GM12874 (cell line): ENCODE measurements at regions not wholly inside any gene's neighbourhood (a gene's known extent, or its start where the extent isn't known, plus 50 kb on each side); places are given as distances from the start of the nearest gene placed in this dataset.

Experiments
- CTCF ChIP-seq: IDR thresholded peaks from 2 replicates; pipeline ENCODE4 v1.5.1; 2011; ENCODE audit warnings: low read depth, mild to moderate bottlenecking, control low read depth, low read length, moderate library complexity; ENCODE audit not compliant: insufficient read depth

- TF ChIP-seq CTCF = no peak
These were observed 163.4 kb upstream of the HMGA2 start for GRCh38 chr12:65660836-65661235.

GRCh38 chr12:65662590-65662989 lies 161.7 kb upstream of the HMGA2 start:
- TF ChIP-seq CTCF = no peak

- TF ChIP-seq CTCF = no peak
These were observed 161.2 kb upstream of the HMGA2 start for GRCh38 chr12:65663097-65663496.

GRCh38 chr12:65663648-65664047 lies 160.6 kb upstream of the HMGA2 start:
- no peak for TF ChIP-seq CTCF

- TF ChIP-seq CTCF = no peak
These were observed 159.5 kb upstream of the HMGA2 start for GRCh38 chr12:65664715-65665250.

GRCh38 chr12:65665817-65666216 lies 158.5 kb upstream of the HMGA2 start:
- TF ChIP-seq CTCF = no peak

GRCh38 chr12:65666876-65667275 lies 157.4 kb upstream of the HMGA2 start:
- no peak for TF ChIP-seq CTCF
